ENCODE measurements at regions not wholly inside any gene's neighbourhood (a gene's known extent, or its start where the extent isn't known, plus 50 kb on each side); places are given as distances from the start of the nearest gene placed in this dataset.

DNA sequence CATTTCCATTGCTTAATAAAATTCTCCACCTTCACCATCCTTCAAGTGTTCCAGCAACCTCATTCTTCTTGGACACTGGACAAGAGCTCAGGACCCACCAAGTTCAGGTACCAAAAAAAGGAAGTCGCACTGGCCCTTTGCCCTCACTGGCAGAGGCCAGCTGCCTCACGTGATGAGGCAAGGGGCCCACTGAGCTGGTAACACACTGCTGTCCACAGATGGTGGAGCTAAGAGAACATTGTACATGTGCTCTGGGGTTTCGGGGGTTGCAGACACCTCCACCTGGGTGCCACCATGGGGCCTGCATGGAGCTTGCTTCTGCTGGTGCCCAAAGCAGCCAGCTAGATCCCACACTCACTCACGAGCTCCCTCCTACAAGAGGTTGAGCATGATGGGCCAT lies 71.3 kb downstream of the SCG2 start:
- no peaks in the 10 kb centered on the region for H3K4me1 Mint-ChIP-seq (ENCODE audit: low read depth, unreplicated experiment)
- H3K4me3 Mint-ChIP-seq (ENCODE audit: unreplicated experiment), result no peak overlapping the region
- H3K36me3 Mint-ChIP-seq (ENCODE audit: unreplicated experiment), result no peaks in the 10 kb centered on the region
- peaks cover 2% of the 10 kb centered on the region for H3K27me3 Mint-ChIP-seq (ENCODE audit: unreplicated experiment)
- H3K9me3 Mint-ChIP-seq (ENCODE audit: unreplicated experiment), result peaks cover 1% of the 10 kb centered on the region
- H3K27ac Mint-ChIP-seq (ENCODE audit: unreplicated experiment), result no peak overlapping the region
- TF ChIP-seq, protein P1, sequence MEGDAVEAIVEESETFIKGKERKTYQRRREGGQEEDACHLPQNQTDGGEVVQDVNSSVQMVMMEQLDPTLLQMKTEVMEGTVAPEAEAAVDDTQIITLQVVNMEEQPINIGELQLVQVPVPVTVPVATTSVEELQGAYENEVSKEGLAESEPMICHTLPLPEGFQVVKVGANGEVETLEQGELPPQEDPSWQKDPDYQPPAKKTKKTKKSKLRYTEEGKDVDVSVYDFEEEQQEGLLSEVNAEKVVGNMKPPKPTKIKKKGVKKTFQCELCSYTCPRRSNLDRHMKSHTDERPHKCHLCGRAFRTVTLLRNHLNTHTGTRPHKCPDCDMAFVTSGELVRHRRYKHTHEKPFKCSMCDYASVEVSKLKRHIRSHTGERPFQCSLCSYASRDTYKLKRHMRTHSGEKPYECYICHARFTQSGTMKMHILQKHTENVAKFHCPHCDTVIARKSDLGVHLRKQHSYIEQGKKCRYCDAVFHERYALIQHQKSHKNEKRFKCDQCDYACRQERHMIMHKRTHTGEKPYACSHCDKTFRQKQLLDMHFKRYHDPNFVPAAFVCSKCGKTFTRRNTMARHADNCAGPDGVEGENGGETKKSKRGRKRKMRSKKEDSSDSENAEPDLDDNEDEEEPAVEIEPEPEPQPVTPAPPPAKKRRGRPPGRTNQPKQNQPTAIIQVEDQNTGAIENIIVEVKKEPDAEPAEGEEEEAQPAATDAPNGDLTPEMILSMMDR (IDR thresholded peaks at IDR 0.05; ENCODE audit: partially characterized antibody, unreplicated experiment), result no peak
- no peak for DNase-seq

DNA sequence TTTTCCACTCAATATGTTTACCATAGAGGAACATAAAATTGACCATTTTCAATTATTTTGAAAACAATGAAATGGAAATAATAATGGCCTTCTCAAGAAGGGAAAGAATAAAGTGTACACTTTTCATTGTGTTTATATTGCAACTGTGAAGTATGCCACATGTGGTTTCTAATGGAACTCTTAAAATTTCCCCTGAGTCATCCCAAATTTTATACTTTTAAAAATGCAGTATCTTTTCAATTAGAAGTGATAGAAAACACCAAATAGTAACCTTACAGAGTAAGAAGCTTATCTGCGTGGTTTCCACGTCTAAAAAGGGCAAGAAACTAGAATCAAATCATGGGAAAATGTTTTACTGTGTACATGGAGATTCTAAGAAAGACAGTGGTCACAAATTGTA lies 70.0 kb downstream of the SCG2 start:
- H3K27me3 Mint-ChIP-seq (ENCODE audit: unreplicated experiment), result peaks cover 4% of the 10 kb centered on the region
- peaks cover 5% of the 10 kb centered on the region for H3K36me3 Mint-ChIP-seq (ENCODE audit: unreplicated experiment)
- no peak overlapping the region for H3K27ac Mint-ChIP-seq (ENCODE audit: unreplicated experiment)
- H3K9me3 Mint-ChIP-seq (ENCODE audit: unreplicated experiment), result peaks cover 1% of the 10 kb centered on the region
- no peak for DNase-seq
- TF ChIP-seq, protein P1 (IDR thresholded peaks at IDR 0.05; ENCODE audit: partially characterized antibody, unreplicated experiment), result no peak
- H3K4me1 Mint-ChIP-seq (ENCODE audit: low read depth, unreplicated experiment), result peaks cover 2% of the 10 kb centered on the region
- H3K4me3 Mint-ChIP-seq (ENCODE audit: unreplicated experiment), result no peak overlapping the region

- H3K27ac Mint-ChIP-seq (ENCODE audit: unreplicated experiment), result no peak overlapping the region
- H3K4me1 Mint-ChIP-seq (ENCODE audit: low read depth, unreplicated experiment), result peaks cover 4% of the 10 kb centered on the region
- peaks cover 5% of the 10 kb centered on the region for H3K36me3 Mint-ChIP-seq (ENCODE audit: unreplicated experiment)
- H3K9me3 Mint-ChIP-seq (ENCODE audit: unreplicated experiment), result peaks cover 1% of the 10 kb centered on the region
- TF ChIP-seq, protein P1 (IDR thresholded peaks at IDR 0.05; ENCODE audit: partially characterized antibody, unreplicated experiment), result no peak
- H3K4me3 Mint-ChIP-seq (ENCODE audit: unreplicated experiment), result no peak overlapping the region
- no peak for DNase-seq
- peaks cover 4% of the 10 kb centered on the region for H3K27me3 Mint-ChIP-seq (ENCODE audit: unreplicated experiment)
These were observed 69.4 kb downstream of the SCG2 start for GRCh38 chr2:223532712-223533111.

DNA sequence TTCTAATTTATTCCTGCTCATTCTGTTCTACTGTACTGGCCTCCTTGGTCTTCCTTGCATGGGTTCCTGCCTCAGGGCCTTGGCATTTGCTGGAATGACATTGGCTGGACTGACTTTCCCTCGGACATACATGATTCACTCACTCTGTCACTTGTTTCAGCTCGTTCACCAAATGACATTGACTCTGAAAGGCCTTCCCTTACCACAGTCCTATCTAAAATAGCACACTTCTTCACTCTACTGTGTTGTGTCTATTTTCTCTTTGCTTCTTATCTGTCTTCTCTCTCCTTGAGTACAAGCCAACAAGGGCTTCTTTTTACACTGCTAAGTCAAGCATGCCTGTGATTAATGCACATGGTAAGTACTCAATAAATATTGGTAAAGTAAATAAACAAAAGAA lies 65.6 kb downstream of the SCG2 start:
- Mint-ChIP-seq H3K9me3 (ENCODE audit: unreplicated experiment) (no peaks in the 10 kb centered on the region), H3K4me1 (ENCODE audit: low read depth, unreplicated experiment) (peaks cover 19% of the 10 kb centered on the region), H3K36me3 (ENCODE audit: unreplicated experiment) (peaks cover 7% of the 10 kb centered on the region), H3K27ac (ENCODE audit: unreplicated experiment) (no peak overlapping the region), H3K27me3 (ENCODE audit: unreplicated experiment) (peaks cover 2% of the 10 kb centered on the region), H3K4me3 (ENCODE audit: unreplicated experiment) (no peak overlapping the region)
- TF ChIP-seq, protein P1 (IDR thresholded peaks at IDR 0.05; ENCODE audit: partially characterized antibody, unreplicated experiment), result no peak
- no peak for DNase-seq

- H3K4me3 Mint-ChIP-seq (ENCODE audit: unreplicated experiment), result no peak overlapping the region
- H3K27me3 Mint-ChIP-seq (ENCODE audit: unreplicated experiment), result peaks cover 2% of the 10 kb centered on the region
- peaks cover 19% of the 10 kb centered on the region for H3K4me1 Mint-ChIP-seq (ENCODE audit: low read depth, unreplicated experiment)
- H3K9me3 Mint-ChIP-seq (ENCODE audit: unreplicated experiment), result no peaks in the 10 kb centered on the region
- H3K36me3 Mint-ChIP-seq (ENCODE audit: unreplicated experiment), result peaks cover 10% of the 10 kb centered on the region
- no peak overlapping the region for H3K27ac Mint-ChIP-seq (ENCODE audit: unreplicated experiment)
- TF ChIP-seq, protein P1 (IDR thresholded peaks at IDR 0.05; ENCODE audit: partially characterized antibody, unreplicated experiment), result no peak
- no peak for DNase-seq
These were observed 65.0 kb downstream of the SCG2 start for GRCh38 chr2:223537115-223537514.
